ENCODE measurements at regions not wholly inside any gene's neighbourhood (a gene's known extent, or its start where the extent isn't known, plus 50 kb on each side); places are given as distances from the start of the nearest gene placed in this dataset.

- TF ChIP-seq POLR2A (IDR thresholded peaks at IDR 0.05; ENCODE audit: low read depth, low read length): no peak
- TF ChIP-seq POLR2AphosphoS5 (IDR thresholded peaks at IDR 0.05; ENCODE audit: low read depth, low read length): no peak
- no peak for TF ChIP-seq TAF1 (IDR thresholded peaks at IDR 0.05; ENCODE audit: borderline replicate concordance, low read depth, low read length)
Measured at GRCh38 chr12:75774261-75775052, 257.1 kb downstream of the PHLDA1 start.

Measured in GM12892 (cell line).